Fibroblast of the aortic adventitia (primary cell): ENCODE measurements at regions not wholly inside any gene's neighbourhood (a gene's known extent, or its start where the extent isn't known, plus 50 kb on each side); places are given as distances from the start of the nearest gene placed in this dataset.
"Not testable (repeated sequence)": the region's sequence is repeated elsewhere in the genome, so short reads cannot be mapped to it uniquely, and the experiment has no call there.

Experiments
- DNase-seq: peaks from one replicate; pipeline ENCODE4 v3.0.0-alpha.2; 2010; ENCODE audit warnings: low read depth
- H3K4me3 ChIP-seq: 2 replicates; pipeline ENCODE4 v1.5.1; 2011; ENCODE audit warnings: low read depth, mild to moderate bottlenecking, control low read depth, low read length, moderate library complexity
- CTCF ChIP-seq: IDR thresholded peaks from 2 replicates; pipeline ENCODE4 v1.5.1; 2011; ENCODE audit warnings: mild to moderate bottlenecking, low read length, control low read depth, inconsistent platforms; ENCODE audit not compliant: insufficient read depth

- no peak for TF ChIP-seq CTCF
- no peak for DNase-seq
- no peak overlapping the region for H3K4me3 ChIP-seq
Observed at GRCh38 chr10:65219444-65219843, 1698.2 kb downstream of the REEP3 start.

- TF ChIP-seq CTCF, result no peak
- H3K4me3 ChIP-seq, result no peak overlapping the region
- no peak for DNase-seq
Observed at GRCh38 chr10:65231148-65231547, 1694.7 kb upstream of the LRRTM3 start.

- no peak overlapping the region for H3K4me3 ChIP-seq
- no peak for TF ChIP-seq CTCF
- no peak for DNase-seq
Observed at GRCh38 chr10:65234261-65234660, 1691.6 kb upstream of the LRRTM3 start.

GRCh38 chr10:65235266-65235665 lies 1690.6 kb upstream of the LRRTM3 start:
- TF ChIP-seq CTCF, result no peak
- no peak overlapping the region for H3K4me3 ChIP-seq
- DNase-seq, result no peak

GRCh38 chr10:65235846-65236245 lies 1690.0 kb upstream of the LRRTM3 start:
- TF ChIP-seq CTCF, result no peak
- no peak for DNase-seq
- H3K4me3 ChIP-seq, result no peak overlapping the region

GRCh38 chr10:65265451-65265954 lies 1660.3 kb upstream of the LRRTM3 start:
- H3K4me3 ChIP-seq, result no peak overlapping the region
- no peak for TF ChIP-seq CTCF
- no peak for DNase-seq

- not testable (repeated sequence) for DNase-seq, H3K4me3 ChIP-seq
Observed at GRCh38 chr10:65269551-65269950, 1656.3 kb upstream of the LRRTM3 start.
